A673 (cell line): ENCODE measurements at regions not wholly inside any gene's neighbourhood (a gene's known extent, or its start where the extent isn't known, plus 50 kb on each side); places are given as distances from the start of the nearest gene placed in this dataset.

ENCODE experiments used
- CTCF ChIP-seq: fragments of 300-800, 200-600 bp; sonication (generic); conservative IDR thresholded peaks from 2 replicates; pipeline ENCODE4 v1.5.1; 2017; ENCODE audit warnings: low read depth, mild to moderate bottlenecking, antibody characterized with exemption, low read length, moderate library complexity, mixed read lengths
- EZH2 ChIP-seq: fragments of 200-600 bp; sonication (generic); IDR thresholded peaks from 2 replicates; pipeline ENCODE4 v1.6.1; 2017; ENCODE audit warnings: borderline replicate concordance, low read depth, mild to moderate bottlenecking, mixed read lengths, antibody characterized with exemption, low read length; ENCODE audit not compliant: poor library complexity, severe bottlenecking

GRCh38 chr6:25224242-25224641, 54.9 kb upstream of the CARMIL1 start:
- TF ChIP-seq CTCF (no peak), EZH2 (no peak)
